ELF-1 (cell line): ENCODE measurements at regions not wholly inside any gene's neighbourhood (a gene's known extent, or its start where the extent isn't known, plus 50 kb on each side); places are given as distances from the start of the nearest gene placed in this dataset.

Experiments used
- DNase-seq: peaks from one replicate; pipeline ENCODE4 v3.0.0-alpha.2; 2016; ENCODE audit warnings: low read depth, low spot score

- DNase-seq: no peak
Measured at GRCh38 chr4:24666816-24667477, 82.6 kb upstream of the DHX15 start.

DNA sequence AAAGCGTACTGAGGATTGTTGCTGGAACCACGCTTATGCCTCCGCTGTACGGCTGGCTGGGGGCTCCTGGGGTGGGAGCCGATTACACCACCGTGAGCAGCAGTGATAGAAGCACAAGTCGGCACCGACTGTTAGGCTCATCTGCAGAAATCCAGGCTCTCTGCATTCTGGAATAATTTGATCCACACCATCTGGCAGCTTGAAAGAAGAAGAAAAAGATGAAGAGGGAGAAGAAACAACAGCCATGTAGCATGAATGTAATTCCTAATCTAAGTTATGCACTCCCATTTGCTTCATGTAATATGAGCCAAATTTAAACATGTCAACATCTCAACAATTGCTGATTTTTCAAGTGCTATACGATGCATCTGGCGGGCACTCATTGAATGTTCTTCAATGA is 84.6 kb upstream of the DHX15 start:
- DNase-seq: no peak

DNA sequence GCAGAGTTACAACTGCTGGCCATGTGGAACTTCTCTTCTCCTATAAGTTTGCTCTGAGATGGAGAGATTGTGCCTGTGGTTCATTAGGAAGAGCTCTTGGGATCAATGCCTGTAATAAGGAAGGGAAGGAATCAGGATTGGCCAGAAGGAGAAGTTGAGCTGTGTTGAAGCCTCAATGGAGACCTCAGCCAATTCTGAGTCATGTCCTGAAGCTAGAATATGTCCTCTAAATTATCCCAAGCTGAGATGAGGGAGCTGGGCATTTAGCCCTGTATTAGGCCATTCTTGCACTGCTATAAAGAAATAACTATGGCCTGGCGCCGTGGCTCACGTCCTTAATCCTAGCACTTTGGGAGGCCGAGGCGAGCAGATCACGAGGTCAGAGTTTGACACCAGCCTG is 85.4 kb upstream of the DHX15 start:
- DNase-seq: no peak

DNA sequence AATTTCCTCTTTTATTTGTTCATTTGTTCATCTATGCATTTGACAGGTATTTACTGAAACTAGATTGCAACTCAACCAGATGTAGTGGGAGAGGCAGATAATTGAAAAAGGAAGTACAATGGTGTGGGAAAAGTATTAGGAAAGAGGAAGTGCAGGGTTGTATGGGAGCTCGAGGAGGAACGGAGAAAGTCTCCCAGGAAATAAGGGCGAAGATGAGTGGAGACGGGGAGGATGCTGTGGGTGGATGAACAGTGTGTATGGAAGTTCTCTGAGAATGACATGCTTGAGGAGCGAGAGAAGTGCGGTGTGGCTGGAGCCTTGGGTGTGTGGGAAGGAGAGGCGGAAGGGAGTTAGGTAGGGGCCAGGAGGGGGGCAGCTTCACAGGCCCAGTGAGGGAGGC is 87.5 kb upstream of the DHX15 start:
- DNase-seq: no peak

- peak; percentile 20 for DNase-seq
Measured at GRCh38 chr4:24672880-24673279, 88.5 kb upstream of the DHX15 start.

DNA sequence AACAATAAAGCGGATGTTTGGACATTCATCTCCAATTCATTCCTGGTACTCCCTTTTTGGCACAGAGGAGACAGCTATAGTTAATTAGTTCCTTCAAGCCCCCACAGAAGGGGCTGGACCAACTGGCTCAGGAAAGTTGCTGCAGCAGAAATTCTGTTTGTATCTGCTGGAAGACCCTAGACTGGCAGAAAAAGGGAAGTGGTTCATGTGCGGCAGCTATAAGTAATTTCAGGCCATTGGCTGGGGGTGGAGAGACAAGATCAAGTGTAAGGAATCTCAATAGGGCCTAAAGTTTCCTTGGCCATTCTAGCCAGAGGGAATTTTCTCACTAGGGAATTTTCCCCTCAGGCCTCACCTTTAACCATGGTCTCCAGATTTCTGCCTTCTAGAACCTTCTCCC is 89.9 kb upstream of the DHX15 start:
- no peak for DNase-seq

DNA sequence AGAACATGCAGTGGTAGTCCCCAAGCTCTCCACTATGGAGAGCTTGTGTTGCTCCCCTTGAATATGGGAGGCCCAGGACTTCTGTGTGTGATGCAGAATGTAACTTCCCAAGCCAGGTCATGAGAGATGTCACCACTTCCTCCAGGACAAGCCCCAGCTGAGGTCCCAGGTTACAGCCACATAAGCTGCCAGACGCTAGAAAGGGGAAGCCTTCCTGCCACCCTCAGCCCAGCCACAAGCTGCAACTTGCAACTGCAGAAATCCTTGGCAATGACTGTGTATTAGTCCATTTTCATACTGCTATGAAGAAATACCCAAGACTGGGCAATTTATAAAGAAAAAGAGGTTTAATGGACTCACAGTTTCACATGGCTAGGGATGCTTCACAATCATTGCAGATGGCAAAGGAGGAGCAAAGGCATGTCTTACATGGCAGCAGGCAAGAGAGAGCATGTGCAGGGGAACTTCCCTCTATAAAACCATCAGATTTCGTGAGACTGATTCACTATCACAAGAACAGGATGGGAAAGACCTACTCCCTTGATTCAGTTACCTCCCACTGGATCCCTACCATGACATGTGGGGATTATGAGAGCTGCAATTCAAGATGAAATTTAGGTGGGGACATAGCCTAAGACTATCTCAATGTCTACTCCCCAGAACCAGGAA is 91.5 kb upstream of the DHX15 start:
- DNase-seq: no peak

GRCh38 chr4:24677909-24678308 is 93.6 kb upstream of the DHX15 start:
- no peak for DNase-seq

DNA sequence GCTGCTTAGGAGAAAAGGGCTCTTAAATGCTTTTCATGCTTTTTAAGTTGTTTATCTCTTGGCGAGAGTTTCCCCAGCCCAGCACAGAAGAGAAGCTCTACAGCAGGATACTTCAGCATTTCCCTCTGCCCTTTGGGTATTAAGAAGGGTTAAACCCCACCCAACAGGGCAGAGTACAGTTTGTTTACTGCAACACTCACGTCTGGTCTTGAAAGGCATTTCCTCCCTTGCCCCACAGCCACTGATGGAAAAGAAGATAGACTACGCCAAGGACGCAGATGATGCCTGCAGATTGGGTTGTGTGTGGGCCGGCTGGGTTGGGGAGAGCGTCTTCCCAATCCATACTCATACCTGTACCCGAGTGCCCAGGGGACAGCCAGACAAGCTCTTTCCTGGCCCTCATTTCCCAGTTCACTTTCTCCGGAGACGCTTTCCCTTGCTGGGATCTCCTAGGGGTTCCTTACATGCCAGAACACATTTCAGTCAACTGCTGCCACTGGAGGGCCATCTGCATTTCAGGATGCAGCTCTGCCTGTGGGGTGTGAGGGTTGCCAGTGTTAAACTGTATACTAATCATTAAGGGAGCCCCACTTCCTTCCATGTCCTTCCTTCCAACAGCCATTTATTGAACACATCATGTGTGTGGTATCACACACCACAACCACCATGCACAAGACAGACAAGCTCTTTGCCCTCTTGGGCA is 96.5 kb upstream of the DHX15 start:
- DNase-seq: peak; percentile 15

DNA sequence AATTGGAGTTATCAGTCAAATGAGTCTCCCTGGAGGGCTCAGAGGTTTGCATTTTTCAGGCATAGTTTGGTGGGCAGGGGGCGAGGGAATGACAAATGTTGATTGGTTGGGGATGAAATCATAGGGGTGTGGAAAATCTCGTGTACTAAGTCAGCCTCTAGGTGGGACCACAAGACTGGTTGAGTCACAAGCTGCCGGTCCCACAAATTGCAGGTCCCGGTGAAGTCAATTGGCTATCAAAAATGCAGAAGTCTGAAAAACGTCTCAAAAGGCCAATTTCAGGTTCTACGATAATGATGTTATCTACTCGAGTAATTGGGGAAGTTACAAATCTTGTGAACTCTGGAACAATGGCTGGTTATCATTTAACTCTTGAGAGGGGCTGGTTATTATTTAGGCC is 98.8 kb upstream of the DHX15 start:
- no peak for DNase-seq

DNA sequence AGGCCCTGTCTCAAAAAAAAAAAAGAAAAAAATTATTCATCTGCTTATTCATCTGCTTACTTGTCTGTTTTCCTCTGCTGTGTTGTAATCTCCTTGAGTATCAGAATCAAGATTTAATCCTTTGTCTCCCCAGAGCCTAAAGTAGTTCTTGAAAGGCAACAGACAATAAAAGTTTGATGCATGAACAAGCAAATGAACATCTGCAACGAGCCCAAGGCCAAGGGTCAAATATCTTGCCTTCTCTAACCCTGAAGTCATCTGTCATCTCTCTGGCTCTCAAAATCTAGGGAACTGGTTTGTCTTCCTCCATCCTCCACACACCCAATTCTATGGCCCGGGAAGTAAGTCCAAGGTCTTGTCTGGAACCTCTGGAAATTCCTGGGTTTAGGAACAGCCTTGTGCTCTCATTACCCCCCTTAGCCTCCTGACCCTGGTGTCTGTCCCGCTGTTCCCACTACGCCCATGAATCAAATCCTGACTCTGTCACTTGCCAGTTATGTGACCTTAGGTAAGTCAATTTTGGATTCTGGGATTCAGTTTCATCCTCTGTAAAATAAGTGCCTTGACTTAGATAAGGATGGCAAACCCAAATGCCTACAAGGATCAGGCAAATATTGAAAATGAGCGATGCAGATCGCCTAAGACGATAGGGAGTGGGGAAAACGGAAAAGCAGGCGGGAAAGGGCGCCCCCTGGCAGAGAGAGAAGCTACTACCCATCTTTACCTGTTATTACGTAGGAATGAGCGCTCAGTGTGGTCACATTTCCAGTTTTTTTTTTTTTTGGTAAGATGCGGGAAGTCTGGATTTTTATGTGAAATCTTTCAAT is 102.7 kb upstream of the DHX15 start:
- DNase-seq: peak; percentile 66

DNA sequence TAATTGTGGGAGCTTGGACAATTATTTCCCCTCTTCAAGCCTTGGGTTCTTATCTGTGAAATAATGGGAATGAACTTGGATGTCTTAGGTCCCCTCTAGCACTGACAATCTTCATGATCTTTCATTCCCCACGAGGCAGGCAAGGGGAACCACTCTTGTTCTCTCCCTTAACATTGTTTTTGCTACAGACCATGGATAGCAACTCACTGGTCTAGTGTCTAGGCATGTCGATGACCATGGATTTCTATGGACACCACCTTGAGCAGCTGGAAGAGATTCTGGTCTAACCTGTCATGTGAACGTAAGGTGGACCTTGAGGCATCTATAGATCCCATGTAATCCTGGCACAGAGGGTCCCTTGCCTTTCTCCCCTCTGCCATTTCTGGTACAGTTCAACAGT is 104.1 kb upstream of the DHX15 start:
- no peak for DNase-seq

DNA sequence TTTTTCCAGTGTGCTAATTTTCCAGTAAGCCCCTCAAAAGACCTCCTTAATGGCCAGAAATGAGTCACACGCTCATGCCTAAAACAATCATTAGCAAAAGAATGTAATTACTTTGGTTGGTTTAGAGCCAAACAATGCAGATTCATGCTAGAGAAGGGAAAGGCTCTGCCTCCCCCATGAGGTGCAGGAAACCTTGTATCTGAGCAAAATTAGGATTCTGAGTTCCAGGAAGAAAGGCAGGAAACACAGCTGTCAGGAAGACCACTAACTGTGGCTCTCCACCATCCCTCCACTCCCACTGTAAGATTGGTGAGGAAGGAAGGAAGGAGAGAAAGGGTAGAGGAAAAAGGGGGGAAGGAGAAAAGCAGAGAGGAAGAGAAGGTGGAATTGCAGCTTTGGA is 104.9 kb upstream of the DHX15 start:
- no peak for DNase-seq

DNA sequence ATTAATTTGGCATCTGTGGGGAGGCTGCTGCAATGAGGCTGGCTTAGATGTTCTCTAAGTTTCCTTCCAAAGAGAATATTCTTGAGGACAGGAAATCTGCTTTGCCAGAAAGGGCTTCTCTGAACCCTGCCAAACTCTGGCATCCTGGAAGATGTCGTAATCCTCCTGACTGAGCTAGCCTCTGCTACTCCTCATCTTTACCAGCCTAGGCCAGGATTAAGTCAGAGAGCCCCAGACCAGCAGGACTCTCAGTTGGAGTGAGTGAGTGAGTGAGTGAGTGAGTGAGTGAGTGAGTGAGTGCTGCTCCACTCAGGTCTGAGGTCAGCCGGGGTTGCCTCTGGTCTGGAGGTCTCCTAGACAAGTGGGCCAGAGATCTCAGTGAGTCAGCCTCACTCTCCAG is 104.9 kb upstream of the SOD3 start:
- peak; percentile 13 for DNase-seq

DNA sequence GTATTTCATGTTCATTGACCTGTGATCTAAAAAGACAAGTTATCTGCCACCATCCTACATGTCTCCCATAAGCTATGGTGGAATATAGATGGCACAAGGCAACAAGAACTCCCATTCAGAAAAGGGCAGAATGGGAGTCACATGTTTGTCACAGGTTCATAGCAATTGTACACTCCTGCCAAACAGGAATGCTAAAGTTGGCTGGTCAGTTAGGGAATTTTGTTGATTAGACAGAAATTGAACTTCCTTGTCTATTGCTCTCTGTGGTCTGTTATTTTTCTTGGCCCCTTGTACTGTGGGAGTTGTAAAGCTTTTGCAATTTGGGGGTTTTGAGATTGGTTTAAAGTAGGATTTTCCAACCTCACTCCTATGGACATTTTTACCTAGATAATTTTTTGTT is 101.7 kb upstream of the SOD3 start:
- no peak for DNase-seq

DNA sequence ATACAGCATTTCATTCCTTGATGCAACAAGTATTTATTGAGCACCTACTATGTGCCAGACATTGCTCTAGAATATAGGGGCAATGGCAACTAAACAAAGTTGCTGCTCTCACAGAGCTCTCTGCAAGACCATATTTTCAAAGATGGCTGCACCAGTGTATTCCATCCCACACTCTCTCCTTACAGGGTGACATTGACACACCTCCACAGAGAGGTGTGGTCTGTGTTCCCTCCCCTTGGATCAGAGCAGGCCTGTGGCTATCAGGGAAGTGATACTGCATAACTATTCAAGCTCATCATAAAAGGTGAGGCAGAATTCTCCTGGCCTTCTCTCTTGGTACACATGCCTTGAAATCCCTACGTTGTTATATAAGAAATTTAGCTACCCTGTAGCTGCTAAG is 95.3 kb upstream of the SOD3 start:
- no peak for DNase-seq

DNA sequence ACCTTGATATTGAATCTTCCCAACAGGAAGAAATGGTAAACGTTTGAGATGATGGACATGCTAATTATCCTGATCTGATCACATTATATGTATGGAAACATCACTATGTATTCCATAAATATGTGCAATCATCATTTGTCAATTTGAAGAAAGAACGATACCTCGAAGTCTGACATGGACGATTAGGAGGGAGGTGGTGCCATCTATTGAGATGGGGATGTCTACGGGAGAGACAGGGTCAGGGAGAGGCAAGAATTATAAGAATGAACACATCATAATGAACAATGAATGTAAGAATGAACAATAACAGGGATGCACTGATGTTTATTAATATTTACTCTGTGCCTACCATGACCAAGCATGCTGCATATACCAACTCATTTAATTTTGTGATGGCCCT is 93.7 kb upstream of the SOD3 start:
- no peak for DNase-seq

DNA sequence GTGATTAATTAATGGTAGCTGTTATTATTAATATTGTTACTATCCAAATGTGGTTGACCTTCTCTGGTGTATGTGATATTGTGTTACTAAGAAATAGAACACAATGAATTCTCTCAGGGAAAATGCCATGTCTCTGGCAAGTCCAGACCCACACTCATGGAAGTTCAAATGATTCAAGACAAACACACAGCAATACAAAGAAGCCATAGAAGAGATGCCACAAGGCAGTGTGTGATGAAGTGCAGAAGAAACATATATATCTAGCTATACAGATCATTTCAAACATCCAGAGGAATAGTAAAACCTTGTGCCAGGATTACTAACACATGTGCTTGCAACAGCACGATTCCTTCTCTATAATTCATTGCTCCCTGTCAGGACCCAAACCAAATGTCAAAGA is 93.1 kb upstream of the SOD3 start:
- no peak for DNase-seq

DNA sequence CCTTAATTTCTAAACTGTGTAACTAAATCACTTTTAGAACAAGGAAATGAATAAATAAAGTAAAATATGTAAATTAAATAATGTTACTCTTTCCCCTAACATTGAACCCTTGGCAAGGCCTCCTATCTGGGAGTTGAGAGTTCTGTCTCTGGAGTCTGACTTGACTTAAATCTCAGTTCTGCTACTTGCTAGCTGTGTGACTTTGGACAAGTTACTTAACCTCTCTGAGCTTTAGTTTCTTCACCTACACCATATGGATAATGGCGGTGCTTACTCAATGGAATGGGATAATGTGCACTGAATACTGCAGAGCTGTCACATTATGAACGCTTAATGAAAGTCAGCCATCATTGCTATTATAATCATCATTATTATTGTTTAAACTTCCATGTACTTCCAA is 92.1 kb upstream of the SOD3 start:
- no peak for DNase-seq

- DNase-seq: peak; percentile 84
Measured at GRCh38 chr4:24704149-24704548, 91.2 kb upstream of the SOD3 start.

- DNase-seq: no peak
Measured at GRCh38 chr4:24705016-24705753, 90.2 kb upstream of the SOD3 start.

DNA sequence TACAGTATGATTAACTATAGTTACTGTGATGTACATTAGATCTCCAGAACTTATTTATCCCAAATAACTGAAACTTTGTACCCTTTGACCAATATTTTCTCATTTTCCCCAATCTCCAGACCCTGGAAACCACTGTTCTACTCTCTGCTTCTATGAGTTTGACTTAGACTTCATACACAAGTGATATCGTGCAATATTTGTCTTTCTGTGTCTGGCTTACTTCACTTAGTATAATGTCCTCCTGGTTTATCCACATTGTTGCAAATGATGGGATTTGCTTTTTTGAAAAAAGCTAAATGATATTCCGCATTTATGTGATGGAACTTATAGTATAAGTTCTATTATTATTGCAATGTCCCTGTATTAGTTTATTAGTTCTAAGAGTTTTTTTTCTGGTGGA is 81.8 kb upstream of the SOD3 start:
- no peak for DNase-seq
